Hippocampal formation (tissue), 2 donors: ENCODE measurements at regions not wholly inside any gene's neighbourhood (a gene's known extent, or its start where the extent isn't known, plus 50 kb on each side); places are given as distances from the start of the nearest gene placed in this dataset.

Source experiments
- DNase-seq, 2 donors: peaks; one replicate each; lab custom pipeline; 2025; lab: John Stamatoyannopoulos, UW

- peak; percentile 58 to 74 for DNase-seq
Observed at GRCh38 chr6:166106076-166106686, 61.5 kb downstream of the TBXT start.

- no peak for DNase-seq
Observed at GRCh38 chr6:166105341-166106075, 62.1 kb downstream of the TBXT start.

- no peak for DNase-seq
Observed at GRCh38 chr6:166104872-166105271, 62.8 kb downstream of the TBXT start.

- DNase-seq: no peak
Observed at GRCh38 chr6:166104107-166104506, 63.5 kb downstream of the TBXT start.

- no peak for DNase-seq
Observed at GRCh38 chr6:166101819-166102419, 65.7 kb downstream of the TBXT start.

GRCh38 chr6:166097914-166098522 lies 69.6 kb downstream of the TBXT start:
- DNase-seq: peak; percentile 11 to 18

- DNase-seq: no peak
Observed at GRCh38 chr6:166087852-166088251, 79.8 kb downstream of the TBXT start.

- no peak for DNase-seq
Observed at GRCh38 chr6:166087246-166087645, 80.4 kb downstream of the TBXT start.

- DNase-seq: no peak
Observed at GRCh38 chr6:166085500-166085899, 82.2 kb downstream of the TBXT start.

GRCh38 chr6:166084951-166085350 lies 82.7 kb downstream of the TBXT start:
- no peak for DNase-seq

- no peak for DNase-seq
Observed at GRCh38 chr6:166079841-166080240, 87.8 kb downstream of the TBXT start.

GRCh38 chr6:166078294-166078693 lies 89.4 kb downstream of the TBXT start:
- no peak for DNase-seq

GRCh38 chr6:166076625-166077024 lies 91.0 kb downstream of the TBXT start:
- DNase-seq: no peak

- no peak for DNase-seq
Observed at GRCh38 chr6:166075925-166076324, 91.7 kb downstream of the TBXT start.

GRCh38 chr6:166075186-166075585 lies 92.5 kb downstream of the TBXT start:
- no peak for DNase-seq

GRCh38 chr6:166073082-166073481 lies 94.6 kb downstream of the TBXT start:
- no peak for DNase-seq

GRCh38 chr6:166068768-166069167 lies 98.9 kb downstream of the TBXT start:
- no peak for DNase-seq

- peak in 1 of 2 donors; percentile 13 for DNase-seq
Observed at GRCh38 chr6:166058064-166058739, 109.4 kb downstream of the TBXT start.

- no peak for DNase-seq
Observed at GRCh38 chr6:166057431-166057830, 110.2 kb downstream of the TBXT start.

- DNase-seq: peak in 1 of 2 donors; percentile 34
Observed at GRCh38 chr6:166056637-166057036, 111.0 kb downstream of the TBXT start.

- DNase-seq: no peak
Observed at GRCh38 chr6:166055801-166056200, 111.8 kb downstream of the TBXT start.

- DNase-seq: no peak
Observed at GRCh38 chr6:166052837-166053236, 114.8 kb downstream of the TBXT start.
